Endodermal cell (in vitro differentiated cells): ENCODE measurements at regions not wholly inside any gene's neighbourhood (a gene's known extent, or its start where the extent isn't known, plus 50 kb on each side); places are given as distances from the start of the nearest gene placed in this dataset.

ENCODE experiments used
- DNase-seq: peaks from one replicate; pipeline ENCODE4 v3.0.0-alpha.2; 2017
- H3K27ac ChIP-seq: 2 replicates; pipeline ENCODE4 v1.5.1; 2013; ENCODE audit warnings: mild to moderate bottlenecking, low read depth, low read length, moderate library complexity
- H3K27me3 ChIP-seq: 2 replicates; pipeline ENCODE4 v1.6.1; 2013; ENCODE audit warnings: mild to moderate bottlenecking, low read length, moderate library complexity; ENCODE audit not compliant: insufficient read depth, control insufficient read depth, poor library complexity, severe bottlenecking
- H3K36me3 ChIP-seq: 2 replicates; pipeline ENCODE4 v1.7.0; 2013; ENCODE audit warnings: mild to moderate bottlenecking, low read length, moderate library complexity; ENCODE audit not compliant: control insufficient read depth, insufficient read depth
- H3K4me1 ChIP-seq: one replicate; pipeline ENCODE4 v1.7.0; 2013; ENCODE audit warnings: low read length; ENCODE audit not compliant: control insufficient read depth, insufficient read depth
- H3K4me3 ChIP-seq: 2 replicates; pipeline ENCODE4 v1.5.1; 2013; ENCODE audit warnings: mild to moderate bottlenecking, low read length, moderate library complexity
- H3K9ac ChIP-seq: 2 replicates; pipeline ENCODE4 v1.6.1; 2013; ENCODE audit warnings: mild to moderate bottlenecking, low read length, moderate library complexity; ENCODE audit not compliant: poor library complexity, severe bottlenecking; ENCODE audit errors: extremely low read depth
- H3K9me3 ChIP-seq: 2 replicates; pipeline ENCODE4 v1.6.1; 2013; ENCODE audit warnings: mild to moderate bottlenecking, low read length, moderate library complexity; ENCODE audit not compliant: control insufficient read depth
- H3K27ac Mint-ChIP-seq: 2 replicates; pipeline ENCODE4 v1.8.0; 2020; ENCODE audit warnings: mixed read lengths
- H3K27me3 Mint-ChIP-seq: 2 replicates; pipeline ENCODE4 v1.8.0; 2021; ENCODE audit warnings: mild to moderate bottlenecking, mixed read lengths; ENCODE audit not compliant: insufficient read depth
- H3K36me3 Mint-ChIP-seq: 2 replicates; pipeline ENCODE4 v1.8.0; 2020; ENCODE audit warnings: low read depth, mixed read lengths
- H3K4me1 Mint-ChIP-seq: 2 replicates; pipeline ENCODE4 v1.8.0; 2020; ENCODE audit warnings: mixed read lengths
- H3K4me3 Mint-ChIP-seq: 2 replicates; pipeline ENCODE4 v1.8.0; 2020; ENCODE audit warnings: mild to moderate bottlenecking, moderate library complexity, mixed read lengths
- H3K9me3 Mint-ChIP-seq: 2 replicates; pipeline ENCODE4 v1.8.0; 2020; ENCODE audit warnings: mild to moderate bottlenecking, mixed read lengths
- WGBS, 2 experiments: methylation state at CpG; one replicate each; pipeline versions ENCODE4 v1.1.5 to v1.1.7; 2013; ENCODE audit warnings: missing lambda C conversion rate in 2 of 2, mixed read lengths in 1 of 2; ENCODE audit not compliant: insufficient coverage in 1 of 2, insufficient read length in 1 of 2; 5-methylcytosine and 5-hydroxymethylcytosine counted together
- TF ChIP-seq, protein P1 (sequence below): fragments of 200-600 bp; sonication (generic); conservative IDR thresholded peaks from 2 replicates; pipeline ENCODE4 v1.5.0; 2021; ENCODE audit warnings: antibody characterized with exemption, mild to moderate bottlenecking

GRCh38 chr14:83196236-83196635, 1662.6 kb upstream of the SEL1L start:
- no peak for DNase-seq
- Mint-ChIP-seq H3K4me1 (peaks cover 11% of the 10 kb centered on the region), H3K9me3 (peaks cover 6% of the 10 kb centered on the region), H3K36me3 (no peaks in the 10 kb centered on the region), H3K4me3 (no peak overlapping the region), H3K27ac (no peak overlapping the region), H3K27me3 (no peaks in the 10 kb centered on the region)
- no peak overlapping the region for H3K9ac ChIP-seq
- WGBS, 2 experiments, result 93 to 100% methylated on average over 1 of the region's 1 CpG
- TF ChIP-seq, protein P1, sequence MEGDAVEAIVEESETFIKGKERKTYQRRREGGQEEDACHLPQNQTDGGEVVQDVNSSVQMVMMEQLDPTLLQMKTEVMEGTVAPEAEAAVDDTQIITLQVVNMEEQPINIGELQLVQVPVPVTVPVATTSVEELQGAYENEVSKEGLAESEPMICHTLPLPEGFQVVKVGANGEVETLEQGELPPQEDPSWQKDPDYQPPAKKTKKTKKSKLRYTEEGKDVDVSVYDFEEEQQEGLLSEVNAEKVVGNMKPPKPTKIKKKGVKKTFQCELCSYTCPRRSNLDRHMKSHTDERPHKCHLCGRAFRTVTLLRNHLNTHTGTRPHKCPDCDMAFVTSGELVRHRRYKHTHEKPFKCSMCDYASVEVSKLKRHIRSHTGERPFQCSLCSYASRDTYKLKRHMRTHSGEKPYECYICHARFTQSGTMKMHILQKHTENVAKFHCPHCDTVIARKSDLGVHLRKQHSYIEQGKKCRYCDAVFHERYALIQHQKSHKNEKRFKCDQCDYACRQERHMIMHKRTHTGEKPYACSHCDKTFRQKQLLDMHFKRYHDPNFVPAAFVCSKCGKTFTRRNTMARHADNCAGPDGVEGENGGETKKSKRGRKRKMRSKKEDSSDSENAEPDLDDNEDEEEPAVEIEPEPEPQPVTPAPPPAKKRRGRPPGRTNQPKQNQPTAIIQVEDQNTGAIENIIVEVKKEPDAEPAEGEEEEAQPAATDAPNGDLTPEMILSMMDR, result no peak
- H3K4me3 ChIP-seq, result no peak overlapping the region
- no peaks in the 10 kb centered on the region for H3K36me3 ChIP-seq
- no peaks in the 10 kb centered on the region for H3K27me3 ChIP-seq
- no peaks in the 10 kb centered on the region for H3K9me3 ChIP-seq
- peaks cover 4% of the 10 kb centered on the region for H3K4me1 ChIP-seq
- H3K27ac ChIP-seq, result no peak overlapping the region

GRCh38 chr14:83197271-83197670, 1663.6 kb upstream of the SEL1L start:
- Mint-ChIP-seq H3K9me3 (peaks cover 6% of the 10 kb centered on the region), H3K27me3 (no peaks in the 10 kb centered on the region), H3K27ac (no peak overlapping the region), H3K4me1 (peaks cover 11% of the 10 kb centered on the region), H3K36me3 (no peaks in the 10 kb centered on the region), H3K4me3 (no peak overlapping the region)
- 83 to 86% methylated on average over 1 to 2 of the region's 3 CpGs for WGBS, 2 experiments
- Histone ChIP-seq H3K9me3 (no peaks in the 10 kb centered on the region), H3K36me3 (no peaks in the 10 kb centered on the region), H3K4me1 (peaks cover 4% of the 10 kb centered on the region), H3K27ac (no peak overlapping the region), H3K4me3 (no peak overlapping the region), H3K9ac (no peak overlapping the region), H3K27me3 (no peaks in the 10 kb centered on the region)
- TF ChIP-seq, protein P1, result no peak
- no peak for DNase-seq

DNA sequence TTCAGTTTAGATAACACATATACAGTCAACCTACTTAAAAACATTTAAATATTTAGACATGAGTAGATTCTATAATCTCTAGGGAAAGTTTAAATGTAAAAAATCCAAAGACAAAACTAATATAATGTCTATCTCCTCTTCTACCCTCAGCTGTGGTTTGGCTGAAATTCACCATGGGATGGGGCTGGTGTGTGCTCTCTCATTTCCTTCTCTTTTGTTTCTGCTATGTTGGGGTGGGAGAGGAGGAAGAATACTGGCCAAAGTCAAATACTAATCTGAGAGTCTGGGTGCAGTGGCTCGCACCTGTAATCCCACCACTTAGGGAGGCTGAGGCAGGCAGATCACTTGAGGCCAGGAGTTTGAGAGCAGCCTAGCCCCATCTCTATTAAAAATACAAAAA, 1673.9 kb upstream of the SEL1L start:
- TF ChIP-seq, protein P1, result no peak
- Histone ChIP-seq H3K4me1 (no peaks in the 10 kb centered on the region), H3K27me3 (no peaks in the 10 kb centered on the region), H3K36me3 (no peaks in the 10 kb centered on the region), H3K9me3 (no peaks in the 10 kb centered on the region), H3K27ac (no peak overlapping the region), H3K4me3 (no peak overlapping the region), H3K9ac (no peak overlapping the region)
- Mint-ChIP-seq H3K27me3 (no peaks in the 10 kb centered on the region), H3K4me1 (peaks cover 1% of the 10 kb centered on the region), H3K9me3 (no peaks in the 10 kb centered on the region), H3K36me3 (no peaks in the 10 kb centered on the region), H3K27ac (no peak overlapping the region), H3K4me3 (no peak overlapping the region)
- no peak for DNase-seq
- WGBS, 2 experiments, result 80 to 92% methylated on average over 1 of the region's 1 CpG
